H1 (cell line): ENCODE measurements at regions not wholly inside any gene's neighbourhood (a gene's known extent, or its start where the extent isn't known, plus 50 kb on each side); places are given as distances from the start of the nearest gene placed in this dataset.

Experiments used
- CTCF ChIA-PET: fragments of 300-600 bp; sonication (Branson Sonifier 250); formaldehyde crosslinking; loops from one replicate; lab custom pipeline; 2021; ENCODE audit not compliant: partially characterized antibody; lab: Charles Lee
- POLR2A ChIA-PET: fragments of 300-600 bp; sonication (Branson Sonifier 250); formaldehyde crosslinking; loops from one replicate; lab custom pipeline; 2021; ENCODE audit warnings: inconsistent platforms; ENCODE audit not compliant: partially characterized antibody; lab: Charles Lee
- DNase-seq, 2 experiments: peaks; one replicate each; pipeline versions ENCODE4 v3.0.0 to v3.0.0-alpha.2; 2010 to 2022; ENCODE audit warnings: low spot score in 2 of 2, low read depth in 1 of 2, mixed read lengths in 1 of 2
- FAIRE-seq: peaks from 2 replicates; lab custom pipeline; 2011; peaks lifted over from hg19 to GRCh38; lab: Jason Lieb, UNC
- H2AFZ ChIP-seq: 2 replicates; pipeline ENCODE4 v1.8.1; 2012; ENCODE audit warnings: low read length, inconsistent platforms
- H2AK5ac ChIP-seq: 2 replicates; pipeline ENCODE4 v1.6.1; 2013; ENCODE audit warnings: low read depth, low read length
- H2BK120ac ChIP-seq: replicated peaks from 2 replicates; pipeline ENCODE3; 2013; ENCODE audit warnings: low read depth, low read length, inconsistent platforms
- H2BK12ac ChIP-seq: 2 replicates; pipeline ENCODE4 v1.6.1; 2013; ENCODE audit warnings: low read depth, low read length
- H2BK15ac ChIP-seq: 2 replicates; pipeline ENCODE4 v1.6.1; 2013; ENCODE audit warnings: low read length
- H2BK20ac ChIP-seq: 2 replicates; pipeline ENCODE4 v1.6.1; 2013; ENCODE audit warnings: low read length
- H2BK5ac ChIP-seq: 2 replicates; pipeline ENCODE4 v1.6.1; 2013; ENCODE audit warnings: low read depth, low read length
- H3K14ac ChIP-seq: 2 replicates; pipeline ENCODE4 v1.6.1; 2013; ENCODE audit warnings: inconsistent platforms; ENCODE audit not compliant: insufficient read length
- H3K18ac ChIP-seq: 2 replicates; pipeline ENCODE4 v1.6.1; 2013; ENCODE audit warnings: low read length; ENCODE audit errors: extremely low read depth
- H3K23ac ChIP-seq: 2 replicates; pipeline ENCODE4 v1.6.1; 2013; ENCODE audit warnings: inconsistent platforms; ENCODE audit not compliant: insufficient read length
- H3K23me2 ChIP-seq: 2 replicates; pipeline ENCODE4 v1.6.1; 2013; ENCODE audit warnings: low read depth, low read length
- H3K27ac ChIP-seq: 2 replicates; pipeline ENCODE4 v1.6.1; 2011; ENCODE audit warnings: low read depth, low read length, inconsistent platforms
- H3K27me3 ChIP-seq, 4 experiments: replicated peaks in 1 of 4; 1 replicate in 1 of 4; 2 replicates in 3 of 4; pipeline versions ENCODE4 v1.6.1 to v1.8.1; 2011 to 2013; ENCODE audit warnings: low read length in 3 of 4, mild to moderate bottlenecking in 3 of 4, inconsistent platforms in 2 of 4, mixed read lengths in 2 of 4, moderate library complexity in 1 of 4; ENCODE audit not compliant: control insufficient read depth in 3 of 4, insufficient read depth in 3 of 4; ENCODE audit errors: extremely low read depth in 1 of 4
- H3K36me3 ChIP-seq, 4 experiments: 2 replicates each; pipeline versions ENCODE4 v1.6.1 to v1.8.1; 2011 to 2013; ENCODE audit warnings: mild to moderate bottlenecking in 4 of 4, low read length in 3 of 4, moderate library complexity in 2 of 4, control low read depth in 1 of 4, inconsistent platforms in 1 of 4; ENCODE audit not compliant: insufficient read depth in 4 of 4, control insufficient read depth in 2 of 4
- H3K4ac ChIP-seq: replicated peaks from 2 replicates; pipeline ENCODE3; 2013; ENCODE audit warnings: low read length, low read depth, mixed read lengths, inconsistent platforms; ENCODE audit not compliant: insufficient read length
- H3K4me1 ChIP-seq, 4 experiments: replicated peaks in 1 of 4; 1 replicate in 1 of 4; 2 replicates in 3 of 4; pipeline versions ENCODE4 v1.6.1 to v1.8.1; 2011 to 2013; ENCODE audit warnings: low read length in 3 of 4, inconsistent platforms in 2 of 4, mixed read lengths in 1 of 4; ENCODE audit not compliant: insufficient read depth in 4 of 4, control insufficient read depth in 3 of 4
- H3K4me2 ChIP-seq, 2 experiments: 2 replicates each; pipeline versions ENCODE4 v1.6.1 to v1.8.1; 2011 to 2013; ENCODE audit warnings: low read depth in 2 of 2, low read length in 2 of 2, control low read depth in 1 of 2, inconsistent platforms in 1 of 2, mild to moderate bottlenecking in 1 of 2; ENCODE audit not compliant: insufficient read depth in 1 of 2
- H3K4me3 ChIP-seq, 4 experiments: fragments of 200-600, 300-600 bp in 1 of 4; sonication (generic), shearing (Covaris generic), sonication (Bioruptor Twin) in 1 of 4; 2 replicates each; pipeline versions ENCODE4 v1.5.1 to v1.8.1; 2011 to 2016; ENCODE audit warnings: low read length in 4 of 4, low read depth in 3 of 4, control low read depth in 2 of 4, inconsistent platforms in 2 of 4, mild to moderate bottlenecking in 2 of 4, mixed read lengths in 1 of 4, moderate library complexity in 1 of 4; ENCODE audit not compliant: insufficient read depth in 2 of 4; ENCODE audit errors: extremely low read depth in 1 of 4
- H3K56ac ChIP-seq: replicated peaks from 2 replicates; pipeline ENCODE3; 2013; ENCODE audit warnings: low read depth, mild to moderate bottlenecking, mixed read lengths, low read length, inconsistent platforms; ENCODE audit not compliant: insufficient read length
- H3K79me1 ChIP-seq: 2 replicates; pipeline ENCODE4 v1.6.1; 2013; ENCODE audit warnings: low read depth, low read length, control low read depth
- H3K79me2 ChIP-seq, 2 experiments: 2 replicates each; pipeline versions ENCODE4 v1.6.1 to v1.8.1; 2012 to 2013; ENCODE audit warnings: low read length in 2 of 2, mild to moderate bottlenecking in 2 of 2, inconsistent platforms in 1 of 2; ENCODE audit not compliant: insufficient read depth in 2 of 2, control insufficient read depth in 1 of 2
- H3K9ac ChIP-seq, 4 experiments: replicated peaks in 1 of 4; 1 replicate in 1 of 4; 2 replicates in 3 of 4; pipeline versions ENCODE4 v1.6.1 to v1.8.1; 2011 to 2013; ENCODE audit warnings: low read depth in 3 of 4, low read length in 3 of 4, control low read depth in 2 of 4, mild to moderate bottlenecking in 2 of 4, moderate library complexity in 2 of 4, inconsistent platforms in 1 of 4; ENCODE audit errors: extremely low read depth in 1 of 4
- H3K9me3 ChIP-seq, 2 experiments: 2 replicates each; pipeline versions ENCODE4 v1.6.1 to v1.8.1; 2012 to 2013; ENCODE audit warnings: mild to moderate bottlenecking in 2 of 2, moderate library complexity in 2 of 2, control low read depth in 1 of 2, inconsistent platforms in 1 of 2, low read depth in 1 of 2, low read length in 1 of 2, mixed read lengths in 1 of 2; ENCODE audit not compliant: insufficient read depth in 2 of 2
- H4K20me1 ChIP-seq, 2 experiments: replicated peaks in 1 of 2; 2 replicates each; pipeline versions ENCODE3 to v1.8.1; 2011 to 2013; ENCODE audit warnings: inconsistent platforms in 2 of 2, low read length in 2 of 2, mild to moderate bottlenecking in 1 of 2; ENCODE audit not compliant: insufficient read depth in 2 of 2, control insufficient read depth in 1 of 2
- H4K5ac ChIP-seq: 2 replicates; pipeline ENCODE4 v1.6.1; 2013; ENCODE audit warnings: low read length, low read depth, mixed read lengths, inconsistent platforms; ENCODE audit not compliant: insufficient read length
- H4K8ac ChIP-seq: 2 replicates; pipeline ENCODE4 v1.8.0; 2013; ENCODE audit warnings: mild to moderate bottlenecking, moderate library complexity, low read length, inconsistent platforms; ENCODE audit not compliant: insufficient read depth; ENCODE audit errors: extremely low read depth
- H4K91ac ChIP-seq: replicated peaks from 2 replicates; pipeline ENCODE3; 2013; ENCODE audit warnings: low read length, mixed read lengths, inconsistent platforms; ENCODE audit not compliant: insufficient read length
- CEBPB ChIP-seq: IDR thresholded peaks from 2 replicates; pipeline ENCODE4 v1.6.1; 2012; ENCODE audit warnings: low read depth, low read length
- CHD2 ChIP-seq: IDR thresholded peaks from 2 replicates; pipeline ENCODE4 v1.6.1; 2012; ENCODE audit warnings: low read length, improper control_type of control experiment
- EGR1 ChIP-seq: IDR thresholded peaks from 2 replicates; pipeline ENCODE4 v1.6.1; 2011; ENCODE audit warnings: low read depth, low read length, borderline replicate concordance
- GABPA ChIP-seq: IDR thresholded peaks from 2 replicates; pipeline ENCODE4 v1.6.1; 2011; ENCODE audit warnings: mild to moderate bottlenecking, low read length, moderate library complexity, borderline replicate concordance; ENCODE audit not compliant: insufficient read depth
- POLR2A ChIP-seq, 2 experiments: IDR thresholded peaks; 1 replicate in 1 of 2; 2 replicates in 1 of 2; pipeline ENCODE4 v1.6.1; 2011; ENCODE audit warnings: low read depth in 2 of 2, low read length in 2 of 2, mild to moderate bottlenecking in 2 of 2; ENCODE audit errors: control extremely low read depth in 1 of 2
- RBBP5 ChIP-seq: IDR thresholded peaks from 2 replicates; pipeline ENCODE4 v1.7.1; 2012; ENCODE audit warnings: low read depth, mild to moderate bottlenecking, inconsistent platforms, low read length, moderate library complexity, borderline replicate concordance
- SIX5 ChIP-seq: IDR thresholded peaks from 2 replicates; pipeline ENCODE4 v1.6.1; 2011; ENCODE audit warnings: mild to moderate bottlenecking, low read depth, low read length
- WGBS, 2 experiments: shearing (Covaris generic) in 1 of 2; methylation state at CpG; one replicate each; pipeline versions ENCODE4 v1.1.6 to v1.1.7; 2013 to 2015; ENCODE audit warnings: low lambda C conversion rate in 2 of 2, mixed read lengths in 2 of 2, inconsistent platforms in 1 of 2, low coverage in 1 of 2, missing lambda C conversion rate in 1 of 2; ENCODE audit not compliant: insufficient replicate concordance in 2 of 2, insufficient coverage in 1 of 2, insufficient read length in 1 of 2; ENCODE audit errors: extremely low coverage in 1 of 2, missing lambda C conversion rate in 1 of 2; 5-methylcytosine and 5-hydroxymethylcytosine counted together

DNA sequence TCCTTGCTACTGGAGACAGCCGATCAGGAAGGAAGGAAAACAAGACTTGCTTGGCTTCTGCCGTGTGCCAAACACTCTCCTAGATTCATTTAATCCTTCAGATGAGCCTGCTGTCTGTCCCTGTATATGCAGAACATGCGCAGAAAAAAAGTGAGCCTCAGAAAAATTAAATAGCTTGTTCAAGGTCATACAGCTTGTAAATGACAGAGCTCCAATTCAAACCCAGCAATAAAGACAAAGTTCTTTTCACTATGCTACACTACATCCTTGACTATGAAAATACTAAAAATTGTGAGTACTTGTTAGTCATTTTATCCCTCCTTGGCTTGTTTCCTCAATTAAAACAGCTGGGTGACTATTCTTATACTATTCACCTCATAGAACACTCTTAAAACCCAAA is 121.4 kb downstream of the KCNRG start:
- Histone ChIP-seq H3K56ac (no peak overlapping the region), H3K18ac (no peak overlapping the region), H3K79me1 (no peaks in the 10 kb centered on the region), H3K9me3 (no peaks in the 10 kb centered on the region), H3K9ac (no peak overlapping the region), H2BK15ac (no peak overlapping the region), H3K23me2 (peaks cover 7% of the 10 kb centered on the region; the same call in 1 of the 2 replicates), H3K4me3 (no peak overlapping the region), H4K91ac (no peak overlapping the region), H2AK5ac (no peak overlapping the region), H3K4me1 (peaks cover 0 to 18% (median 6%) of the 10 kb centered on the region in 4 experiments), H2BK20ac (no peak overlapping the region), H3K27me3 (peaks cover 29 to 41% (median 35%) of the 10 kb centered on the region in 4 experiments), H3K36me3 (no peaks in the 10 kb centered on the region; a peak in 1 of 8 replicates), H3K14ac (no peak overlapping the region), H2AFZ (no peak overlapping the region), H2BK120ac (no peak overlapping the region), H4K20me1 (peaks cover 0 to 8% of the 10 kb centered on the region in 2 experiments), H2BK5ac (no peak overlapping the region), H3K23ac (no peak overlapping the region), H2BK12ac (no peak overlapping the region), H3K4ac (no peak overlapping the region), H4K5ac (no peak overlapping the region), H4K8ac (no peak overlapping the region), H3K27ac (no peak overlapping the region), H3K4me2 (no peak overlapping the region), H3K79me2 (no peaks in the 10 kb centered on the region)
- TF ChIP-seq RBBP5 (no peak), CHD2 (no peak), CEBPB (no peak), SIX5 (no peak), POLR2A (IDR thresholded peaks at IDR 0.05; ENCODE audit: control extremely low read depth in 1 of 2, low read depth in 2 of 2, low read length in 2 of 2) (no peak), GABPA (no peak), EGR1 (no peak)
- CTCF ChIA-PET = interaction anchor here (0.7 to 1.9 kb wide), 3 partner anchors 10 to 415 kb away, joined by 3 to 4 read pairs (median 3); no protein-coding TSS in a partner anchor
- POLR2A ChIA-PET = interaction anchor here (1.5 kb wide), 1 partner anchor 12 kb away, joined by 3 read pairs; no protein-coding TSS in a partner anchor
- FAIRE-seq (no peak), DNase-seq (no peak)
- WGBS, 2 experiments = 93% methylated on average over 3 of the region's 3 CpGs; no CpG with 5 or more reads in 1 of the 2 experiments
